GM18519 (cell line): ENCODE measurements at regions not wholly inside any gene's neighbourhood (a gene's known extent, or its start where the extent isn't known, plus 50 kb on each side); places are given as distances from the start of the nearest gene placed in this dataset.

Experiments
- ATAC-seq: cut with Tn5 transposase; IDR thresholded peaks from one replicate; pipeline ENCODE4 v1.9.1; 2021; ENCODE audit warnings: mild to moderate bottlenecking, moderate library complexity; ENCODE audit not compliant: unreplicated experiment, low FRiP score

DNA sequence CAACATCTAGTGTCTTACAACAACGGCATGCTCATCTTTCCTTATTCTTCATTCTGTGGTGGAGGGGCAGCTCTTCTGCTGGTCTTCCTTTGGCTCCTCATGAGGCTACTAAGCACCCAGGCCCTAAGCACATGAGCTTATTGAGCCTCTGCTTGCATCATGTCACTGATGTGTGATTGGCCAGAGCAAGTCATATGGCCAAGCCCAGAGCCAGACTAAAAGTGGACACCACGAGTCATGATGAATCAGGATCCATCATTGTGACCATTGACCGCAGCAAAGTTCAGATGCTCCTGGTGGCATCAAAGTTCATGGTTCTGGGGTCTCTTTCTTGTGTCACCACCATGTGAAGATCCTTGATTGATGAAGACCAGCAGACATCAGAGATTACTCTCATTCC lies 192.0 kb upstream of the FOXA2 start:
- no peak for ATAC-seq

DNA sequence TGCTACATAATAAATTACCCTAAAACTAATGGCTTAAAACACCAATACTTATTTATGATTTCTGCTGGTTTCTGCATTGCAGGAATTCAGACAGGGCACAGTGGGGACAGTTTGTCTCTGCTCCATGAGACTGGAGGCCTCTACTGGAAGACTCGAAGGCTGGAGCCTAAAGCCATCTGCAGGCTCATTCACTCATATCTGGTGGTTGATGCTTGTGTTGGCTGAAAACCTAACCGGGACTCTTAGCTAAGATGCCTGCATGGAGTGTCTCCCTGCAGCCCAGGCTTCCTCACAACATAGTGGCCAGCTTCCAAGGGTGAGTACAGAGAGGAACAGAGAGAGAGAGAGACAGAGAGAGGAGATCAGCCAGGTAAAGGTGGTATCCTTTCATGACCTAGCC lies 195.5 kb upstream of the FOXA2 start:
- no peak for ATAC-seq

DNA sequence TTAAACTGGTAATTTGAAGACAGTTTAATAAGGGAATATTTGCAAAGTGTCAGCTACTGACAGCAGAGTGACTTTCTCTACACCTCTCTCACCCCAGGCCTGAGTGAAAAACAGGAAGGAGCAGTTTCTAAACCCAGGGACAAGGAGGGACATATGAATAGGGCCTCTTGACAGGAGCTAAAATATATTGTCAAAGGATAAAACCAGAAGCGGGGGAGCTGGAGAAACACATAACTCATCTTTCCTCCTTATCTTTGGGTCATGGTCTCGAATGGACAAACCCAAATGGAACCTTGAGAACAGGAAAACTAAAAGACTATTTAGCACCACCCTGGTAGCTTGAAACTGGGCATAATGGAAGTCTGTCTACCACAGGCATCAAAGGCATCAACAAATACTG lies 197.5 kb upstream of the FOXA2 start:
- ATAC-seq, result no peak

DNA sequence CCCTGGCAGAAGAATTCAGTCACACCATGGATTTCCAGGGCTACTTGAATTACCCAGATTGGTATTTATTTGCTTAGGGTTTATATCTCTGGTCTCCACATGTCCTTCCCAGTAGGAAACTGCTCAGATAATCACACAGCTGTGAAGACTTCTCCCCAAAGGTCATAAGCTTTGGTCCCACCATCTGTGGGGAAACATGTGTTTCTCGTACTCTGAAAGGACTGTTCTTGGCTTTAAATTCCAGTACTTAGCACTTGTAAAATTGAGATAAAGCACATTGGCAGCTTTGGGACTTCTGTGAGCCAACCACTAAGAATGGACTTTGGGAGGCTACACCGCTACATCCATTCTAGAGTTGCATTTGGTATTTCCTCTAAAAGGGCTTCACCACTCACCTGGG lies 205.3 kb upstream of the FOXA2 start:
- no peak for ATAC-seq

DNA sequence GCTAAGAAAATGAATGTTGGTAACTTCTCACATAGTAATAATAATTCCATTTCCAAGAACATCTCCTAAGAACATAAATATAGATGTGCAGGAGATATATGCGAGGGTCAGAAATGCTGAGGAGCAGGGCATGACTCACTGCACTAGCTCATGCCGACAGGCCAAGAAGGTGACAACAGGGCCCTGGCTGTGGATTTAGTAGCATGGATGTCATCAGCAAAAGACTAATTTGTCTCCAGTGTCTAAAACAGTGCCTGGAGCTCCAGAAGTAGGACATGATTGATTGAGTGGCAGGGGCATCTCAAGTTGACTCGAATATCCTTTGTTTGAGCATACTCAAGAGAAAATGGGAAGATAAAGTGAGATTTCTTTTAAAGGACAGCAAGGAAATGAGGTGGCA lies 207.0 kb upstream of the FOXA2 start:
- ATAC-seq, result no peak

DNA sequence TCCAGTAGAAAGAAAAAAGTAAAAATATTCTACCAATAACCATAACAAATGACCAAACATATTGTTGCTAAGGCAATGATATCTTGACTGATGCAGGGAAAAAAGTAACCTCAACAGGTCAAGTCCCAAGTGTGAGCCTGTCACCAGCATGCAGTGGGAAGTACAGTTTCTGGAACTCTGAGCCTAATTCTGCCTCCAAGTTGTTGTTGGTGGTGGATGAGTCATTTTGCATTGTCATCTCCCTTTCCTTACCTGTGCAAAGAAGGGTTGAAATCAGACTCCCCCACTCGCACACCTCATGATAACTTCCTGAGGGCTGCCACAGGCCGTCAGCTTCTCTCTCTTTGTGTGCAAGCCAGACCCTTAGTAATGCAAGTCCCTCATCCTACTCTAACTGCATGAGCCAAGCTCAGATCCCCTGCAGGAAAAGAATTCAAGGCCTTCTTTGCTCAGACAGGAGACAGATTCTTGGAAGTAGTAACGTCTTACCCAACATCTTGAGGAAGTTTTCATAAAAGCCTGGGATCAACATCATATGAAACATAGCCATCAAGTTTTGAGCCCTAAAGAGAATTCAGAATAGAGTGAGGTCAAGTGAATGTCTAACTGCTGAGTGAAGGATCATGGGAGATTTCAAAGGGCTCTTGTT lies 207.6 kb upstream of the FOXA2 start:
- ATAC-seq, result no peak

DNA sequence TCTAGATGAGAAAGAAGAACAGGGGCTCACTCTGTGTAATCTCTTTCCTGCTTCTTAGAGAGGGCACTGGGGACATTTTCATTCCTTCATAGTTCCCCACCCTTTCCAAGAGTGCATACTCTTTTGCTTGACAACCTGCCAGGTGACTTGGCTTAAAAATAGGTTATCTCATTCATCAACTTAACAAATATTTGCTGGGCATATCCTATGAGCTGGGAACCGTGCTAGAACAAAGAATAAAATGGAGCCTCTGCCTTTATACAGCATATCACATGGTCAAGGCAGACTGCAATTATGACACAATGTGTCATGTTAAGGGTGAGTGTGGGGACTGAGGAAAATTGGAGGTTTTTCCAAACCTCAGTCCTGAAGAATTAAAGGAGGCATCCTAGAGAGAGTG lies 209.8 kb upstream of the FOXA2 start:
- no peak for ATAC-seq

DNA sequence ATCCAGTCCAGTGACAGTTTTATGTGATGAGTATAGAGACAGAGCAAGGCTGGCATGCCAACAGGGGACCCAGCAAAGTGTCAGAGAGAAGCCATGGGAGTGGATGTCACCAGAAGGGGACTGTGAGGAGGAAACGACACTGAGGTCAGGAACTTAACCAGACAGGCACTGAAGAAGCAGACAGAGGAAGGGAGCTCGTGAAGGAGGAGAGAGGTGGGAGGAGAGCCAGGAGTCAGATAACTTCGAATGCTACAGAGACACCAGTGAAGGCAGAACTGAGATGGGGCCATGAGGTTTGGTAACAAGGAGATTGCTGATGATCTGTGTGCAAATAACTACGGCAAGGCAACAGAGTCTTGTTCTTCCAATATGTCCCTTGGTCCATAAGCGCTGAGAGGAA lies 211.1 kb upstream of the FOXA2 start:
- ATAC-seq, result no peak

DNA sequence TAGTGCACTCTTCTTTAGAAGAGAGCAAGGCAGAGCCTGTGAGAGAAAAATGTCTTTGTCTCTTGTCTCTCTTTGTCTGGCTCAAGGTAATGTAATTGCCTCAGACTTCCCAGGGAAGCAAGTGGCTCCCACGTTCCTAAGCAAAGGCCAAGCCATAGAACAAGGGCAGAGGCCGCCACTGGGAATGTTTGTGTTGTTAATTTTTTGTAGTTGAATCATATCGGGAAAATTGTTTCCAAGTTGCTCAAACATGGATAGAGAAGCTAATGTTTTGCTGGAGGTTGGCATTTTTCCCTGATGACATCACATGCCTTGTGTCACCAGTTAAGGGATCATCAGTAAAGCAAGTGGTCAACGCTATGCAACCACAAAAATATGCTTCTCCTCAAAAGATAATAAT lies 211.5 kb upstream of the FOXA2 start:
- no peak for ATAC-seq

DNA sequence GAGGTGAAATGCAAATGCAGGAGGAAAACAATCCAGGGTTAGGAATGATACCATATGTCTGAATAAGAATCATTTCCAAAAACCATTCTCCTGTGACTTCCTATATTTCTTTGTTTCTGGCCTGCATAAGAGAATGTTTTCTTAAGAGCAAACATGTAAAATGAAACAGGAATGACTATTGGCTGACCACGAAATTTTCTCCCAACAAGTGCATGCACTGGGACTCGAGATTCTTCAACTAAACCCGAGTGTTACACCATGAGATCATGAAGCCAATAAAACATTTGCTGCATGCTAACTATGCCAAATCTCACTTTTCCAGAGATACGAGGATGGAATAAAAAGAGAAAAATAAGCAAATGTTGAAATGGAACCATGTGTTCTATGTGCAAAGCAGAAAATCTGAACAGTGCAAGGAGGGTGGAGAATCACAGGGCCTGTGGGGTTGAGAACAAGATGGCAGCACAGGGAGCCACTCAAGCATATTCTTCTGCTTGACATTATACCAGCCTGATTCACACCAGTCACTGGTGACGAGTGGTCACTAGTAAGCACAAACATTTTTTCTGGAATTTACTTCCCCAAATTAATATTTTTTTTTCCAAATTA lies 212.2 kb upstream of the FOXA2 start:
- ATAC-seq, result no peak

DNA sequence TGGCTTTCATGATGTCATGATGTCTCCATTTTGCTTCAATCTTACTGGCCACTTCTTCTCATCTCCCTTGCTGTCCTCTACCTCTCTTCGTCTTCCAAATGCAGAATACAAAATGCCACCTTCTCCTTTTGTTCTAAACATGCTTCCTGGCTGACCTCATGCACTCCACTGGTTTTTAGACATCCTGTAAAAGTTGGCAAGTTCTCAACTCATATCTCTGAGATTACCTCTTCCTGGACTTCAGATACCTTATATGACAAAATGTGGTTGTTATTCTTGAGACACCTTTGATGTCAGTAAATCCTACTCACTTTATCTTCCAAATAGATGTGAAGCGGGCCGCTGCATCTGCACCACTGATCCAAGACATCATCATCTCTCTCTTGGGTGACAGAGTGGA lies 212.7 kb upstream of the FOXA2 start:
- ATAC-seq, result no peak

DNA sequence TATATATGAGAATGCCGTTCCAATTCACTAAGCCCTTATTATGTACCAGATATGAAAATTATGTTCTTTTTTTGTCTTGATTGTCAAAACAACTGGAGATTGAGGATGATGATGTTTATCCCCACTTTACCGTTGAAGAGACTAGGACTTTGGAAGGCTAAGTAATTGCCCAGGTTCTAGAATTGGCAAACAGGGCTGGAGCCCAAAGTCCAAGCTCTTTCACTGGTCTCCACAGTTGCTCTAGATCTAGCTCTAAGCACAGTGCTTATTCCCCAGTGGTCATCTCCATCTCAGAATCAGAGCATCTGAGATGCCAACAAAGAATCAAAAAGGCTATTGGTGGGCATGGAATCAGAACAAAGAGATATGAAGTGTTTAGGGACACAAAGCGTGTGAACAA lies 215.3 kb upstream of the FOXA2 start:
- ATAC-seq, result no peak

DNA sequence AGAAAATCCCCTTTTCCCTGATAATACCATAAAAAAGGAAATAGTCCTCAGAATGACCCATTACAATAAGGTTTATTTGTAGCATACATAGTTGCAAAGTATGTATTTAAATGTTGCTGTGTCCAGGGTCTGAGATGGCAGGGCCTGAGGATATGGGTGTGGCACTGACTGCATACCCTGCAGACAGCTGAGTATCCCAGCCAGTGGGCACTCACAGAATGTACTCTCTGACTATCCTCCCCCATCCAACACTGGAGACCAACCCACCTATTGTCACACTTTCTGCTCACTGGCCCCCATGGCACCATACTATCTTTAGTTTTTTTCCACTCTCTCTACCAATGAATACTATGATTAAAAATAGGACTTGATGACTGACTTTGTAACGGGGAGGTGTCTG lies 215.8 kb upstream of the FOXA2 start:
- ATAC-seq, result no peak

DNA sequence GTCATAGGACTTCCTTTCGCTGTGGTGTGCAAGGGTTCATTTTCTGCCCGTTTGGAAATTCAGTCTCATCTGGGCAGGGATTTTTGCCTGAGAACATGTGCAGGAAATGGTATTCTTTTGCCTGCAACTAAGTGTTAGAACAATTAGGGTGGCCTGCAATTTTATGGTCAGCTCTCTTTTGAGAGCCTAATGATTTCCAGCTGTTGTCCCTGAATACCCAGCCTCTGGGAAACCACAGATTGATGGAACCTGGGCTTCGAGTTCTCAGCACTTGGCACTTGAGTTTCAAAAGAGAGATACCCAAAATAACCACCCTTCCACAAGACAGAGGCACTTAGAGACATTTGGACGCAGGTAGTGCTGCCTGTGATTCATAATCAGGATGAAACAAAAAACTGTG lies 217.2 kb upstream of the FOXA2 start:
- ATAC-seq, result no peak

DNA sequence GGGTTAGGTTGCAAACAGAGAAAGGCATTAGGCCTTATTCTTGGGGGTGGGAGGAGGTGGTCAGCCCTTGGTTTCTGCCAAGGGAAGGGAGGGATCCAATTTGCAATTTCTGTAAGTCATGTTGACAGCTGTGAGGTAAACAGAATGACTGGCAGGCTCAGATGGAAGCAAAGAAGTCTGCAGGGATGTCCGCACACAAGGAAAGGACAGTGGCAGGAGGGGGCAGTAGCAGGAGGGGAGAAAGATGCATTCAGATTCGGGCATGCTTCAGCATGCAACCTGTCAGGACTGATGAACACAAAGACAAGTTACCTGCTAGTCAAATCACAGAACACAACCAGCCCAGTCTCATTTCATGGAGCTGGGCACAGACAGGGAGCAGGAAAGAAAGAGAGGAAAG lies 217.9 kb upstream of the FOXA2 start:
- no peak for ATAC-seq

DNA sequence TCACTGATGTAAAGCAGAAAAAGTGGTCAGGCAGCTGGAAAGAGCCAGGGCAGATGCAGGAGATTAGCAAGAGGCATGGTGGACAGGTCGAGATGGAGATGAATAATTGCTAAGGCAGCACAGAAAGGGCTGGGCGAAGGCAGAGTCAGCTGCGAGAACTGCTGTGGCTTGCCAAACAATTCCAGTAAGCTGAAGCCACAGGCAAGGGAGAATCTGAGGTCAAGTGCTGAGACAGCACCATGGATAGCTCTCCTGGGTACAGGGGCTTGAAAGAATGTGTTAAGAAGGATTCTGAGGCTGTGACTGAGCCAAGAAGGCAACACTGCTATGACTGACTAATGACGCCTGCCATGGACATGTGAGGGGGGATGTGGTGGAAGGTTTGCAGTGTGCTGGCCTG lies 220.8 kb upstream of the FOXA2 start:
- ATAC-seq, result no peak

DNA sequence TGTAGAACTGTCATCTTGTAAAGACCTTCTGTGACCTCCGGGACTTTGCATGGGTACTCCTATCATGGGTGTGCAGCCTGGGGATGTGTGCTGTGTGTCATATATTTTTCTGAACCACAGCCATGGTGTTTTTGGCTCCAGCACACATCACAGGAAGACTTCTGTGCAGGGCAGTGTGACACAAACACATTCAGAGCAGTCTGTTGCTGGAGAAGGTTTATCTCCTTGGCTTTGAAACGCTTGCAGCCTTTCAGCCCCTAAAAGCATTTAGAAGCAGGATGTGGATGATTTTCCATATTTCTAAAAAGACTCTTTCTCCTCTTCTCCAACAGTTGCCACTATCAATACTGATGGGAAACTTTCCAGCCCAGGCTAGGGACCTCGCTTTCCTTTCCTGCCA lies 221.6 kb upstream of the FOXA2 start:
- no peak for ATAC-seq

DNA sequence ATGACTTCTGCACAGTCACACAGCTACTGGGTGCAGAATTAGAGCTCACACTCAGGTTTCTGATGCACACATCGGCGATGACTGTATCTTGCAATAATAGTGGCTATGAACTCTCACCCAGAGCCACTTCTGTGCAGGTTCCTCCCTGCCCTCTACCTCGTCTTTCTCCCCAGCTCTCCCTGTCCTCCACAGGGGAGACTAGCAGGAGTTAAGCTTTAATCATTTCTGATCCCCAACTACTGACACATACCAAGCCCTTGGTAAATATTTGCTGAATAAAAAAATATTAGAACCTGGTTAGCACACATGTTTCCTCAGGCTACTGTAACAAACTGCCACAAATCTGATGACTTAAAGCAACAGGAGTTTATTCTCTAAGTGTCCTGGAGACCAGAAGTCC lies 222.7 kb upstream of the FOXA2 start:
- ATAC-seq, result no peak

DNA sequence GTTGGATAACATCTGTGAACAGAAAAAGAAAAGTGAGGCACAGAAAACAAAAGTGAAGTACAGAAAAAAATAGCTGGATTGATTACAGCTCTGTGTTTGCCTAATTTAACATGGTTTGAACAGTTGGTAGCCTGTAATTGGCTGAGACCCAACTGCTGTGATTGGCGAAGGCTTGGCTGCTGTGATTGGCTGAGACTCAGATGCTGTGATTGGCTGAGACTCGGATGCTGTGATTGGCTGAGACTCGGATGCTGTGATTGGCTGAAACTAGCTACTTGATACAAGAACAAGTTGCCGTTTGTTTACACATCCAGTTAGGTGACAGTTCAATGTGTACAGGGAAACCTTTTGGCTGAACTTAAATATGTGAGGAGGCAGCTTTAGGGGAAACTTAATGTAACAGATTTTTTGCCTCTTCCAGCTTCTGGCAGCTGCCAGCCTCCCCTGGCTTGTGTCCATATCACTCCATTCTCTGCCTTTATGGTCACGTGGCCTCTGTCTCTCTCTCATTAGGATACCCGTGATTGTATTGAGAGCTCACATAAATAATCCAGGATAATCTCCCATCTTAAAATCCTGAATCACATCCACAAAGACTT lies 223.4 kb upstream of the FOXA2 start:
- ATAC-seq, result no peak

DNA sequence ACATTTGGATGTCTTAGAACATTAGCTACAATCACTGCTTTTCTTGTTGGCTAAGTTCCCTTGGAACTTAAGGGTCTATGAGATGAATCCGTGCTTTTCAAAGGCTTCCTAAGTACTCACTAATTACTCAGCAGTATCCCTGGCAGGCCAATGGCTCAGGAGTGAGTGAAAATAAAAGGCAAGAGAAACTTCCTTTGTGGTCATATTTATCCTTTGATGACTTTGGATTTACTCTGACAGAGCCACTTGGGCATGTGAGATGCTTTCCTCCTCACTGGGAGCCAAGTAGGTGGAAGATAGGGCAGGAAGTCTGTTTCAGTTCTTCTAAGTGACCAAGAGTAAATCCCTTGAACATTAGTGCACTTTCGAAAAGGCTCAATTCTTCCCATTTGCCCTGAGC lies 224.3 kb upstream of the FOXA2 start:
- ATAC-seq, result no peak

DNA sequence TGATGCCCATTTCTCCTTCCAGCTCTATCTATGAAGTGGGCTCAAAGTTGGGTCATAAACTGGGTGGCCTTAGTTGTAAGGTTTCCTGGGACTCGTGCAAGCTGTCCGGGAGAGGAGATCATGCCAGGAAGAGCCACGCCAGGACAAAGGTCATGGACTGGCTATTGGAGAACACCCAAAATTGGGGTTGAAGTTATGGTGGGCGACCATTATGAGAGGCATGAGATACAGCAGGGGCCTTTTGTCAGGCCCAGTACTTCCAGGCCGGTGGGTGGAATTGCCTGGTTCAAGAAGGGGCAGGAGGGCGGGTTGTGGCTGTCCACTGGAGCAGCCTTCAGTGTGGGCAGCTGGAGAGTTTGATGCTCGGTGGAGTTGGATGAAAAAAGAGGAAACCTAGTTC lies 225.1 kb upstream of the SSTR4 start:
- ATAC-seq, result no peak
